PC-3 (cell line): ENCODE measurements at regions not wholly inside any gene's neighbourhood (a gene's known extent, or its start where the extent isn't known, plus 50 kb on each side); places are given as distances from the start of the nearest gene placed in this dataset.

ENCODE experiments used
- EZH2 ChIP-seq: fragments of 300-600 bp; sonication (generic); IDR thresholded peaks from one replicate; pipeline ENCODE4 v1.6.1; 2017; ENCODE audit warnings: antibody characterized with exemption, mild to moderate bottlenecking, low read length; ENCODE audit not compliant: unreplicated experiment
- EZH2phosphoT487 ChIP-seq: fragments of 300-600 bp; sonication (generic); IDR thresholded peaks from 2 replicates; pipeline ENCODE4 v1.6.1; 2018; ENCODE audit warnings: mild to moderate bottlenecking, antibody characterized with exemption, low read length, borderline replicate concordance
- TF ChIP-seq, protein P1 (sequence below): fragments of 300-600 bp; sonication (generic); conservative IDR thresholded peaks from 2 replicates; pipeline ENCODE4 v1.5.1; 2017; ENCODE audit warnings: antibody characterized with exemption, low read depth, mild to moderate bottlenecking, low read length

DNA sequence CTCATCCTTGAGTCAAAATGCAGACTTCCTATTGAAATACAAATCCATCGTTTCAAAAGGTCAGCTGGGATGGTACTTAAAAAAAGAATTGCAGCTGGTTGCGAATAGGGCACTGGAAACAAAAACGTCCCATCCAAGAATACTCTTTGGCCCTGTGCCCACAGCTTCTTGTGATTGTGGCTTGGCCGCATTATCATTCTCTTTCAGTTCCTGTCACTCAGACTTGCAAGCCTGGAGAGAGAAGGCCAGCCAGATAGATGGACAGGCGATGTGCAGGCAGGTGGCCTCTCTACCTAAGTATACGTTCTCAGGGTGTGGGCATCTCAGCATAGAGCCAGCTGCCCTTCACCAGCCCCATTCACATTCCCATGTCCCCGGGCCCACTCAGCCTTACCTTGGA is 208.5 kb upstream of the ZNF536 start:
- TF ChIP-seq, protein P1, sequence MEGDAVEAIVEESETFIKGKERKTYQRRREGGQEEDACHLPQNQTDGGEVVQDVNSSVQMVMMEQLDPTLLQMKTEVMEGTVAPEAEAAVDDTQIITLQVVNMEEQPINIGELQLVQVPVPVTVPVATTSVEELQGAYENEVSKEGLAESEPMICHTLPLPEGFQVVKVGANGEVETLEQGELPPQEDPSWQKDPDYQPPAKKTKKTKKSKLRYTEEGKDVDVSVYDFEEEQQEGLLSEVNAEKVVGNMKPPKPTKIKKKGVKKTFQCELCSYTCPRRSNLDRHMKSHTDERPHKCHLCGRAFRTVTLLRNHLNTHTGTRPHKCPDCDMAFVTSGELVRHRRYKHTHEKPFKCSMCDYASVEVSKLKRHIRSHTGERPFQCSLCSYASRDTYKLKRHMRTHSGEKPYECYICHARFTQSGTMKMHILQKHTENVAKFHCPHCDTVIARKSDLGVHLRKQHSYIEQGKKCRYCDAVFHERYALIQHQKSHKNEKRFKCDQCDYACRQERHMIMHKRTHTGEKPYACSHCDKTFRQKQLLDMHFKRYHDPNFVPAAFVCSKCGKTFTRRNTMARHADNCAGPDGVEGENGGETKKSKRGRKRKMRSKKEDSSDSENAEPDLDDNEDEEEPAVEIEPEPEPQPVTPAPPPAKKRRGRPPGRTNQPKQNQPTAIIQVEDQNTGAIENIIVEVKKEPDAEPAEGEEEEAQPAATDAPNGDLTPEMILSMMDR = no peak
- TF ChIP-seq EZH2 (no peak), EZH2phosphoT487 (no peak)
